GM10266 (cell line): ENCODE measurements at regions not wholly inside any gene's neighbourhood (a gene's known extent, or its start where the extent isn't known, plus 50 kb on each side); places are given as distances from the start of the nearest gene placed in this dataset.

ENCODE experiments used
- DNase-seq: peaks from one replicate; pipeline ENCODE4 v3.0.0; 2012; ENCODE audit errors: extremely low spot score
- TF ChIP-seq, protein P1 (sequence below): IDR thresholded peaks from 2 replicates; pipeline ENCODE4 v1.5.1; 2012; ENCODE audit warnings: mild to moderate bottlenecking, low read depth; ENCODE audit not compliant: control insufficient read depth, insufficient read depth; ENCODE audit errors: missing control alignments

DNA sequence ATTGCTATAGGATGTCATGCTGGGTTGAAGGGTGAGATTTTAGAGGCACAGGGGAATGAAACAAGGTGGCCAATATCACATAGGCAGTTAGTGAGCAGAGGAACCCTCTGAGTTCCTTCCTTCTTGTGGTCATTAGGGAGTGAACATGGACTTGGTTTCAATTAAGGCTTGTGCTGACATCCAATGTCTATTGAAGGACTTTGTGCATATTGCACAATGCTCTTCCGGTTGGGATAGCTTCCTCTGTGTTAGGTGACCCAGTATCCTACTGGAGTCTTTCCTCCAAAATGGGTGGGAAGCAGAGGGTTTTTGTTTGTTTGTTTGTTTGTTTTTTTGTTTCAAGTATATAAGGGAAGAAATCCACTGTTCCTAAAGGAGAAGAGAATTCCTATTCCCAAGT, 98.5 kb downstream of the HDGFL1 start:
- TF ChIP-seq, protein P1, sequence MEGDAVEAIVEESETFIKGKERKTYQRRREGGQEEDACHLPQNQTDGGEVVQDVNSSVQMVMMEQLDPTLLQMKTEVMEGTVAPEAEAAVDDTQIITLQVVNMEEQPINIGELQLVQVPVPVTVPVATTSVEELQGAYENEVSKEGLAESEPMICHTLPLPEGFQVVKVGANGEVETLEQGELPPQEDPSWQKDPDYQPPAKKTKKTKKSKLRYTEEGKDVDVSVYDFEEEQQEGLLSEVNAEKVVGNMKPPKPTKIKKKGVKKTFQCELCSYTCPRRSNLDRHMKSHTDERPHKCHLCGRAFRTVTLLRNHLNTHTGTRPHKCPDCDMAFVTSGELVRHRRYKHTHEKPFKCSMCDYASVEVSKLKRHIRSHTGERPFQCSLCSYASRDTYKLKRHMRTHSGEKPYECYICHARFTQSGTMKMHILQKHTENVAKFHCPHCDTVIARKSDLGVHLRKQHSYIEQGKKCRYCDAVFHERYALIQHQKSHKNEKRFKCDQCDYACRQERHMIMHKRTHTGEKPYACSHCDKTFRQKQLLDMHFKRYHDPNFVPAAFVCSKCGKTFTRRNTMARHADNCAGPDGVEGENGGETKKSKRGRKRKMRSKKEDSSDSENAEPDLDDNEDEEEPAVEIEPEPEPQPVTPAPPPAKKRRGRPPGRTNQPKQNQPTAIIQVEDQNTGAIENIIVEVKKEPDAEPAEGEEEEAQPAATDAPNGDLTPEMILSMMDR = no peak
- DNase-seq = no peak

DNA sequence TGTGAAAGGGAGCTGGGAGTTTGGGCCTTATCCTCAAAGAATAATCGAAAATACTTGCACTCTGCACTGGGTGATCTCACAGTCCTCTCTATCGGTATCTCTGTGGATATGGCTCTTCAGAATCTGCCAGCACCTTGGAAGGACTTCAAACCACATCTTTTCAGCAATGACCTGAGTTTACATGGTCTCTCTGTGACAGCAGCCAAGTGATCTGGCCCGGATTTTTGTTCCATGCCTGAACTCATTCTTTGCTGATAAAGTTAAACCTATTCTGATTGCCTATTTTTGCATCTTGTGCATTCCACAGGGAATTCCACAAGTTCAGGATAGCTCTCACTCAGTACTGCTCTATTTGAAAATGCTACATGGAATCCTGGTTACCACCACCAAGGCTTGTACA, 98.9 kb downstream of the HDGFL1 start:
- no peak for DNase-seq
- TF ChIP-seq, protein P1 = no peak

DNA sequence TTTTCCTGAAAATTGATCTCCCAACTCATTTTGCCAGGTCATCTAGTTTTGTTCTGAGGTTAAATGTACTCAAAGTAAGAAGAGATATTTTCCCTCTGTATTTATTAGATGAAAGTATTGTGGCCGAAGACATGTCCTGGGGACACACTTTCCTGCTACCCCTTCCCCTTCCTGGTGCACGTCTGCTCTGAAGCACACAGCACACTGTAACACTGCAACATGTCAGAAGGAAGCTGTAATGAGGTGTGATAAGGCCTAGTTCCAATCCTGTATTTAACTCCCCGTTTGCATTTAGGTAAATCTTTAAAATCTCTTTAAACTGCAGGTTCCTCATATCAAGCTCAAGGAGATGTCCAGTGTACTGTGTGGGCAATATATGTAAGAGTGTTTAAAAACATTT, 99.4 kb downstream of the HDGFL1 start:
- TF ChIP-seq, protein P1 = no peak
- DNase-seq = no peak

DNA sequence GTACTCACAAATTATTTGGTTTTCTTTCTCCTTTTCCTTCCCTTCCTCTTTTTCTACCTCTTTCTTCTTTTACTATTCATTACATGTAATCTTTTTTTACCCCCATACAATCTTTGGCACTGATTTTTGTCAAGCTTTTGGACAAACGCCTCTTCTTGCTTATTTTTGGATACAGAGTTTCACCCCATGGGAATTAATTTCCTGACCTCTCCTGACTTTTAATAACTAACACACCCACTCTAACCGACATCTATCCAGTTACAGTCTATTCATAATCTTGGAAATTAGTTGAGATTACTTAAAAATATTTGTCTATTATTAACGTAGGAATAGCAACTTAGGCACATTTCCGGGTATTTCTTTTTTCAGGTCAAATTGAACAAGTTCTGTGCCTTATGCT, 101.2 kb downstream of the HDGFL1 start:
- no peak for DNase-seq
- TF ChIP-seq, protein P1 = no peak

DNA sequence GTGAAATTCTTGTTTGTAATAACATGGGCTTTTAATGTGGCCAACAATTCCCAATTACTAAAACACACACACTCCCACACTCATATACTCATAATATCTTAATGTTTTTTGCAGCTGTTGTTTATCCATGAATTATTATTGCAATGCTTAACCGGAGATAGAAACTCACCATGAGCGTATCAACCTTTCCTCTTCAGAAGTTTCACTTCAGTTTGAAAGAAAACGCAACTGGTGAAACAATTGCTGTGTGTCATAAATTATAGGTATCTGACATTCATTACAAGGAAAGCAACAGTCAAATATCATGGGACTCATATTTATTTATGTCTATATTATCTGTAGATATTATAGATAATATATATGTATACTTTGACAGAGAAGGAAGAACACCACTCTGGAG, 104.1 kb downstream of the HDGFL1 start:
- TF ChIP-seq, protein P1 = no peak
- DNase-seq = no peak

DNA sequence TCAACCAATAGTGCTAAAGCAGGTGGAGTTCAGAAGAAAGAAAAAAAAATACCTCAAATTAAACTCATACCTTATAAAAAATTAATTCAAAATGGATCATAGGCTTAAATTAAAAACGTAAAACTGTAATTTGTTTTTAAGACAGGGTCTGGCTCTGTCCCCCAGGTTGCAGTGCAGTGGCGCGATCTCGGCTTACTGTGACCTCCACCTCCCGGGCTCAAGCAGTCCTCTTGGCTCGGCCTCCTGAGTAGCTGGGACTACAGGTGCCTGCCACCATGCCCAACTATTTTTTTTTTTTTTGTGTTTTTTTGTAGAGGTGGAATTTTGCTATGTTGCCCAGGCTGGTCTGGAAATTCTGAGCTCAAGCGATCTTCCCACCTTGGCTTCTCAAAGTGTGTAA, 111.6 kb downstream of the HDGFL1 start:
- TF ChIP-seq, protein P1 = no peak

DNA sequence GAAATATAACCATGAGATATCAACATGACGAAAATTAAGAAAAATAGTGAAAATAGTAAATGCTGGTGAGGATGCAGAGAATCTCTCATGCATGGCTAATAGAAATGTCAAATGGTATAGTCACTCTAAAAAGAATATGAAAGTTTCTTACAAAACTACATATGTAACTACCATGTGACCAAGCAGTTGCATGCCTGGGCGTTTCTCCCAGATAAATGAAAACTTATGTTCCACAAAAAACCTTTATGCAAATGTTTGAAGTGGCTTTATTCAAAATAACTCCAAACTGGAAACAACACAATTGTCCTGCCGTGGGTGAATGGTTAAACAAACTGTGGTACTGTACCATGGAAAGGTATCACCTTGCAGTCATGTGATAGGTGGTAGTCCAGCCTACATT, 112.4 kb downstream of the HDGFL1 start:
- TF ChIP-seq, protein P1 = no peak

More for the DNA sequence above, 111.6 kb downstream of the HDGFL1 start:
- DNase-seq = no peak

More for the DNA sequence above, 112.4 kb downstream of the HDGFL1 start:
- DNase-seq = no peak
